CD14-positive monocyte (primary cell): ENCODE measurements at regions not wholly inside any gene's neighbourhood (a gene's known extent, or its start where the extent isn't known, plus 50 kb on each side); places are given as distances from the start of the nearest gene placed in this dataset.
A peak's percentile ranks its signal among the peaks of the same experiment; 100 is the strongest.

Source experiments
- DNase-seq, 3 donors: peaks; one replicate each; pipeline ENCODE4 v3.0.0-alpha.2; 2011 to 2022
- H2AFZ ChIP-seq: 2 replicates; pipeline ENCODE4 v1.6.0; 2012; ENCODE audit warnings: mild to moderate bottlenecking, low read depth, low read length, inconsistent platforms; ENCODE audit not compliant: insufficient read depth, poor library complexity, severe bottlenecking
- H3K27ac ChIP-seq, 2 donors: 1 replicate in 1 of 2; 2 replicates in 1 of 2; pipeline ENCODE4 v1.5.1; 2012 to 2013; ENCODE audit warnings: low read length in 2 of 2, control low read depth in 1 of 2, inconsistent platforms in 1 of 2, low read depth in 1 of 2, mild to moderate bottlenecking in 1 of 2
- H3K27me3 ChIP-seq, 2 donors: one replicate each; pipeline versions ENCODE4 v1.6.0 to v1.6.1; 2011 to 2013; ENCODE audit warnings: low read length in 2 of 2; ENCODE audit not compliant: control insufficient read depth in 2 of 2, insufficient read depth in 2 of 2
- H3K36me3 ChIP-seq, 2 donors: replicated peaks in 1 of 2; 1 replicate in 1 of 2; 2 replicates in 1 of 2; pipeline versions ENCODE4 v1.5.1 to v1.6.1; 2012 to 2013; ENCODE audit warnings: low read length in 2 of 2, control low read depth in 1 of 2, inconsistent platforms in 1 of 2, mild to moderate bottlenecking in 1 of 2; ENCODE audit not compliant: insufficient read depth in 2 of 2, control insufficient read depth in 1 of 2
- H3K4me1 ChIP-seq, 2 donors: 1 replicate in 1 of 2; 2 replicates in 1 of 2; pipeline versions ENCODE4 v1.5.1 to v1.6.1; 2012 to 2013; ENCODE audit warnings: low read length in 2 of 2, control low read depth in 1 of 2, inconsistent platforms in 1 of 2, mild to moderate bottlenecking in 1 of 2, moderate library complexity in 1 of 2; ENCODE audit not compliant: insufficient read depth in 2 of 2, control insufficient read depth in 1 of 2
- H3K4me2 ChIP-seq: replicated peaks from 2 replicates; pipeline ENCODE3; 2012; ENCODE audit warnings: low read length, moderate library complexity, mild to moderate bottlenecking; ENCODE audit not compliant: poor library complexity, severe bottlenecking; ENCODE audit errors: extremely low read depth
- H3K4me3 ChIP-seq, 3 experiments: fragments of 200-600 bp in 1 of 3; sonication (generic) in 1 of 3; replicated peaks in 1 of 3; 1 replicate in 2 of 3; 2 replicates in 1 of 3; pipeline ENCODE4 v1.5.1; 2011 to 2013; ENCODE audit warnings: low read length in 3 of 3, mild to moderate bottlenecking in 3 of 3, control low read depth in 2 of 3, low read depth in 2 of 3, inconsistent platforms in 1 of 3, moderate library complexity in 1 of 3
- H3K79me2 ChIP-seq: 2 replicates; pipeline ENCODE4 v1.6.0; 2012; ENCODE audit warnings: mild to moderate bottlenecking, control low read depth, inconsistent platforms, low read length, moderate library complexity; ENCODE audit not compliant: insufficient read depth
- H3K9ac ChIP-seq: 2 replicates; pipeline ENCODE4 v1.6.0; 2017; ENCODE audit warnings: low read length, mild to moderate bottlenecking; ENCODE audit not compliant: insufficient read depth, poor library complexity, severe bottlenecking
- H3K9me3 ChIP-seq, 2 donors: replicated peaks in 1 of 2; 1 replicate in 1 of 2; 2 replicates in 1 of 2; pipeline versions ENCODE4 v1.5.1 to v1.6.1; 2012 to 2013; ENCODE audit warnings: low read length in 2 of 2, control low read depth in 1 of 2; ENCODE audit not compliant: control insufficient read depth in 1 of 2, insufficient read depth in 1 of 2
- H4K20me1 ChIP-seq: 2 replicates; pipeline ENCODE4 v1.6.0; 2012; ENCODE audit warnings: mild to moderate bottlenecking, low read length, control low read depth, moderate library complexity; ENCODE audit not compliant: insufficient read depth
- H3K27ac Mint-ChIP-seq, 7 donors: one replicate each; pipeline ENCODE4 v1.8.0; 2020; ENCODE audit warnings: mild to moderate bottlenecking in 7 of 7, mixed read lengths in 7 of 7, moderate library complexity in 6 of 7, inconsistent platforms in 2 of 7
- H3K27me3 Mint-ChIP-seq, 3 donors: one replicate each; pipeline ENCODE4 v1.8.0; 2021 to 2022; ENCODE audit warnings: low read depth in 3 of 3, mild to moderate bottlenecking in 3 of 3, mixed read lengths in 3 of 3, moderate library complexity in 3 of 3, inconsistent platforms in 1 of 3
- H3K36me3 Mint-ChIP-seq, 2 donors: one replicate each; pipeline ENCODE4 v1.8.0; 2020; ENCODE audit warnings: mixed read lengths in 2 of 2, inconsistent platforms in 1 of 2, mild to moderate bottlenecking in 1 of 2
- H3K4me1 Mint-ChIP-seq: one replicate; pipeline ENCODE4 v1.8.0; 2020; ENCODE audit warnings: mild to moderate bottlenecking, mixed read lengths
- H3K4me3 Mint-ChIP-seq, 2 donors: one replicate each; pipeline ENCODE4 v1.8.0; 2020; ENCODE audit warnings: mild to moderate bottlenecking in 2 of 2, mixed read lengths in 2 of 2, moderate library complexity in 1 of 2
- H3K9me3 Mint-ChIP-seq, 7 donors: one replicate each; pipeline ENCODE4 v1.8.0; 2020 to 2022; ENCODE audit warnings: mixed read lengths in 7 of 7, mild to moderate bottlenecking in 6 of 7, moderate library complexity in 6 of 7, inconsistent platforms in 2 of 7
- CTCF ChIP-seq: fragments of 200-600 bp; IDR thresholded peaks from one replicate; pipeline ENCODE4 v1.8.0; 2022; ENCODE audit warnings: antibody characterized with exemption, mild to moderate bottlenecking
- WGBS: methylation state at CpG from one replicate; pipeline ENCODE4 v1.1.5; 2013; ENCODE audit warnings: missing lambda C conversion rate; ENCODE audit not compliant: insufficient coverage; 5-methylcytosine and 5-hydroxymethylcytosine counted together
- intact Hi-C, 2 donors: fragments of 100-400 bp; cut with micrococcal nuclease; formaldehyde crosslinking; loops; one replicate each; pipeline versions ENCODE4 v1.15.0 to v1.15.1; 2023

GRCh38 chr10:57754803-57755202 is 512.9 kb downstream of the IPMK start:
- WGBS, result 100% methylated on average over 1 of the region's 4 CpGs
- H3K4me1 ChIP-seq, result no peaks in the 10 kb centered on the region
- no peak overlapping the region for H3K4me3 Mint-ChIP-seq
- peaks cover 0 to 11% (median 2%) of the 10 kb centered on the region in 7 donors for H3K9me3 Mint-ChIP-seq
- H2AFZ ChIP-seq, result no peak overlapping the region
- intact Hi-C loops, result no loop called here
- peaks cover 0 to 1% (median under 1%) of the 10 kb centered on the region in 3 donors for H3K27me3 Mint-ChIP-seq
- no peaks in the 10 kb centered on the region for H3K36me3 Mint-ChIP-seq
- H3K4me2 ChIP-seq, result no peak overlapping the region
- H3K9ac ChIP-seq, result no peak overlapping the region
- no peak overlapping the region for H3K27ac Mint-ChIP-seq
- H3K4me3 ChIP-seq, result no peak overlapping the region
- TF ChIP-seq CTCF, result no peak
- H3K4me1 Mint-ChIP-seq, result no peaks in the 10 kb centered on the region
- H3K36me3 ChIP-seq, result no peaks in the 10 kb centered on the region
- H3K27me3 ChIP-seq, result no peaks in the 10 kb centered on the region
- no peaks in the 10 kb centered on the region for H3K9me3 ChIP-seq
- no peaks in the 10 kb centered on the region for H4K20me1 ChIP-seq
- no peak overlapping the region for H3K27ac ChIP-seq
- H3K79me2 ChIP-seq, result no peaks in the 10 kb centered on the region
- DNase-seq, result no peak

- Histone ChIP-seq H3K27ac (no peak overlapping the region), H3K79me2 (no peaks in the 10 kb centered on the region), H3K9ac (no peak overlapping the region), H3K36me3 (no peaks in the 10 kb centered on the region), H3K27me3 (no peaks in the 10 kb centered on the region), H4K20me1 (no peaks in the 10 kb centered on the region), H3K9me3 (no peaks in the 10 kb centered on the region), H2AFZ (no peak overlapping the region), H3K4me3 (no peak overlapping the region), H3K4me1 (no peaks in the 10 kb centered on the region), H3K4me2 (no peak overlapping the region)
- no peak for TF ChIP-seq CTCF
- intact Hi-C loops, result no loop called here
- no peak for DNase-seq
- H3K27me3 Mint-ChIP-seq, result no peaks in the 10 kb centered on the region
- WGBS, result no CpG with 5 or more reads among the region's 1 CpG
- no peak overlapping the region for H3K4me3 Mint-ChIP-seq
- H3K27ac Mint-ChIP-seq, result peak overlapping the region in 1 of 7 donors; percentile 36
- peaks cover 0 to 8% (median 1%) of the 10 kb centered on the region in 7 donors for H3K9me3 Mint-ChIP-seq
- no peaks in the 10 kb centered on the region for H3K4me1 Mint-ChIP-seq
- H3K36me3 Mint-ChIP-seq, result no peaks in the 10 kb centered on the region
Measured at GRCh38 chr10:57743711-57744110, 524.0 kb downstream of the IPMK start.
